ENCODE measurements at regions not wholly inside any gene's neighbourhood (a gene's known extent, or its start where the extent isn't known, plus 50 kb on each side); places are given as distances from the start of the nearest gene placed in this dataset.

DNA sequence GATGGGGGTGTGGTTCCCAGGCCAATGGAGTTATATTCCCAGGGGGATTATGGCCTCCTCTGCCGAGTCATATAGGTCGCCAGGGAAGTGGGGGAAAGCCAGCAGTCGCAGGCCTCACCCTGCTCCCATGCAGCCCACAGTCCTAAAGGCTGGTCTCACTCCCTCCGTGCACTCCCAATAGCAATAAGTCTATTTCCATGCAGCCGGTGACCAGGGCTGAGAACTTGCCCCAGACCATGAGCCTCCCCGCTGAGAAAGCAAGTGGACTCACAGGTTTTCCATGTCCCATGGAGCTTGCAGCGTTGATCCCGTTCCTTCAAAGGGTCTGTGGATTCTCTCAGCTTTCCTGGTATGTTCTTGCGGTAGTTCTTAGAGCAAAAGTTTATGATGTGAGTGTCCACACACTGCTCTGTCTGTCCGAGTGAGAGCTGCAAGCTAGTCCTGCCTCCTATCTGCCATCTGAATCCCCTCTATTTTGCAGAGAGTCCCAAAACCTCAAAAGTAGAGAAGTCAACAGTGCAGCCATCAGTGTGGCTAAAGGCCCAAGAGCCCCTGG lies 81.7 kb upstream of the TMPRSS2 start:
- no peak for TF ChIP-seq POLR2AphosphoS5 (IDR thresholded peaks at IDR 0.05; ENCODE audit: low read depth)
- TF ChIP-seq, protein P1, sequence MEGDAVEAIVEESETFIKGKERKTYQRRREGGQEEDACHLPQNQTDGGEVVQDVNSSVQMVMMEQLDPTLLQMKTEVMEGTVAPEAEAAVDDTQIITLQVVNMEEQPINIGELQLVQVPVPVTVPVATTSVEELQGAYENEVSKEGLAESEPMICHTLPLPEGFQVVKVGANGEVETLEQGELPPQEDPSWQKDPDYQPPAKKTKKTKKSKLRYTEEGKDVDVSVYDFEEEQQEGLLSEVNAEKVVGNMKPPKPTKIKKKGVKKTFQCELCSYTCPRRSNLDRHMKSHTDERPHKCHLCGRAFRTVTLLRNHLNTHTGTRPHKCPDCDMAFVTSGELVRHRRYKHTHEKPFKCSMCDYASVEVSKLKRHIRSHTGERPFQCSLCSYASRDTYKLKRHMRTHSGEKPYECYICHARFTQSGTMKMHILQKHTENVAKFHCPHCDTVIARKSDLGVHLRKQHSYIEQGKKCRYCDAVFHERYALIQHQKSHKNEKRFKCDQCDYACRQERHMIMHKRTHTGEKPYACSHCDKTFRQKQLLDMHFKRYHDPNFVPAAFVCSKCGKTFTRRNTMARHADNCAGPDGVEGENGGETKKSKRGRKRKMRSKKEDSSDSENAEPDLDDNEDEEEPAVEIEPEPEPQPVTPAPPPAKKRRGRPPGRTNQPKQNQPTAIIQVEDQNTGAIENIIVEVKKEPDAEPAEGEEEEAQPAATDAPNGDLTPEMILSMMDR (IDR thresholded peaks at IDR 0.05; ENCODE audit: insufficient read depth, low read length): no peak
